Amniotic epithelial cell (primary cell): ENCODE measurements at regions not wholly inside any gene's neighbourhood (a gene's known extent, or its start where the extent isn't known, plus 50 kb on each side); places are given as distances from the start of the nearest gene placed in this dataset.

Experiments used
- DNase-seq: peaks from one replicate; pipeline ENCODE4 v3.0.0-alpha.2; 2010; ENCODE audit warnings: low read depth

DNA sequence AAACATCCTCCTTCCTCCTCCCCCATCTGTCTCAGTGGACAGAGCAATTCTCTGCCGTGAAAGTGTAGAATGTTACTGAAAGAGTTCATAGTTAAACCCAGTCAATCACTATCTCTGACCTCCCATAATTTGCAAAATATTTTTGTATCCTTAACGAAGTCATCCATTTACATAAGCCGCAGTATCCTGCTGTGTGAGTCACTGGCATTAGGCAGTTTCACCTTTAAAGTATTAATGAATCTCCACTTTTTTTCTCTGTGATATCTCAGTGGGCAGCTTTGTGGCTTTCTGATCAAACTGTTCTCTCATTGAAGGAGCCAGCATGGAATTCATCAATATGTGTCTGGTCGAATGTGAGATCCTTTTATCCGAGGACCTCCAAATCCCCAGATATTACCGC is 678.6 kb upstream of the TENM3 start:
- no peak for DNase-seq

- DNase-seq: peak; percentile 4
Observed at GRCh38 chr4:181566490-181566889, 676.7 kb upstream of the TENM3 start.

DNA sequence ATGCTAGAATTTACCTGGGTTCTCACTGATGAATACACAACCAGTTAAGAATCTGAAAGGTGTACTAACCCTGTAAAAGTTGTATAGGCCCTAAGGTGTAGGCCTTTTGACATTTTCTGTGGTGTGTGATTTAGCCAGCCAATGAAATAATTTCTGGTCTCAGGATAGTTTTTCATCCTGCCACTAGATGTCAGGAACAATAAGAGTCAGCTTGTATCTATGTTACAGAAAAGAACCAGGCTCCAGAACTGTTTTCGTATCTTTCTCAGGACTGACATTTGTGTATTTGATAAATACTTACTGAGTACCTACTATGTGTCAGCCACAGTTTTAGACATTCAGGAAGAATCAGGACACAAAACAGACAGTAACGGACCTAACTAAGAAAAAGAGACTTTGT is 673.6 kb upstream of the TENM3 start:
- DNase-seq: peak; percentile 56

GRCh38 chr4:181578911-181579310 is 664.3 kb upstream of the TENM3 start:
- DNase-seq: no peak

DNA sequence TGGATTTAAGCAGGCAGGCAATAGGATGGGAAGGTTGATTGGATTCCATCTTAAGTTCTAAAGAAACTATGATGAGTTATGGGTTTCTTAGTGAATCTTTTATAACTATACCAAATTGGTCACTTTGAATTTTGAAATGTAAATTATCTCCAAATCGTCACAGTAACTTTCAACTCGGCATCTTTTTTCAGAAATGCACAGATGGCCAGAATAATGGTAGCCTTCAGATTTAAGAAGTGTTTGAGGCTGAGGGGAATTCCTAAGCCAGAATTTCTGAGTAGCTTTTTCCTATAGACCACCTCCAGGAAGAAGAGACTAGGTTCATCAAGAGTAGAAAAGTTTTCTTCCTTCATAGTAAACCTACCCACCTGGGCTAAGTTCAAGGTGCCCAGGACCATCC is 663.7 kb upstream of the TENM3 start:
- DNase-seq: no peak

GRCh38 chr4:181581983-181582382 is 661.2 kb upstream of the TENM3 start:
- DNase-seq: no peak

DNA sequence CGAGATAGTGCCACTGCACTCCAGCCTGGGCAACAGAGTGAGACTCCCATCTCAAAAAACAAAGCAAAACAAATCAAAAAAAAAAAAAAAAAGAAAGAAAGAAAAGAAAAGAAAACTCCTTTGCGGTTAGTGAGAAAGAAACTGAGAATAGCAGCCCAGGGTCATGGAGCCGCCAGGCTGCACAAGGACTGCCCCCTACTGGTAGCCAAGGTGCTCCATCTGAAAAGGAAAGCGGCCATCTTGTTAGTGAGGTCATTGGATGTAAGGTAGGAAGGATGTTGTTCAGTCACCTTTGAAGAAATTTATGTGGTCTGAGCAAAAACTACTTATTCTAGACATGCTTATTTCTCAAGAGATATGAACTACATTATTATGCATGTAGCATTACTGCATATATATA is 660.6 kb upstream of the TENM3 start:
- DNase-seq: no peak

- DNase-seq: no peak
Observed at GRCh38 chr4:181588733-181589302, 654.4 kb upstream of the TENM3 start.

GRCh38 chr4:181592221-181592745 is 650.9 kb upstream of the TENM3 start:
- DNase-seq: no peak

- DNase-seq: no peak
Observed at GRCh38 chr4:181593703-181594102, 649.5 kb upstream of the TENM3 start.

DNA sequence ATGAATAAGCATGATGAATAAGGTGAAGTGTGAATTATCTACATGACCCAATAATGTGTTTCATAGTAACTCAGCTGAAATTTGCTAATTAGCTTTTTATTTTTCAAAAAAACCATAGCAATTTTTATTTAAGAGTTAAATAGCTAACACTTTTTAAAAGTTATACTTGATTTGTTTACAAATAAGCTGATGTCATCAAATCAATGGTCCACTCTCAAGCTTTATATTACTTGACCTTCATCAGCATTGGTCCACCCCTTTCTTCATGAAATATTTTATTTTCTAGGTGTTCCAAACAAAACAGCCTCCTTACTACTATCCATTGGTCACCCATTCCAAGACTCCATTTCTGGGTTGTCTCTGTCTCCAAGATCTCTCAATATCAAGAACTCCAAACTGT is 649.0 kb upstream of the TENM3 start:
- no peak for DNase-seq

DNA sequence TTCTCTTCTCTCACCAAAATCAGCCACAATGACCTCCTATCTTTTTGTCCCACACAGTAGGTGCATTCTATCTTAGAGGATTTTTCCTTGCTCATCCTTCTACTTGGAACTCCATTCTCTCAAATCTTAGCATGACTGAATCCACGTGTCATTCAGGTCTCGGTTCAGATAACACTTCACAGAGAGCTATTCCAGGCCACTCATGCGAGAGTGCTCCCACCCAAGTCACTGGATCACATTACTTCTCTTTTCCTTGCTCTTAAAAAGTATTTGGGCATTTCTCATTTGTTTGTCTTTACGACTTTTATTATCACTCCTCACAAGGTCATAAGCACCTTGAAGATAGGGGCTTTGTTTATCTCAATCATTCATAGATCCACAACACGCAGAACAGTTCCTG is 647.5 kb upstream of the TENM3 start:
- no peak for DNase-seq

DNA sequence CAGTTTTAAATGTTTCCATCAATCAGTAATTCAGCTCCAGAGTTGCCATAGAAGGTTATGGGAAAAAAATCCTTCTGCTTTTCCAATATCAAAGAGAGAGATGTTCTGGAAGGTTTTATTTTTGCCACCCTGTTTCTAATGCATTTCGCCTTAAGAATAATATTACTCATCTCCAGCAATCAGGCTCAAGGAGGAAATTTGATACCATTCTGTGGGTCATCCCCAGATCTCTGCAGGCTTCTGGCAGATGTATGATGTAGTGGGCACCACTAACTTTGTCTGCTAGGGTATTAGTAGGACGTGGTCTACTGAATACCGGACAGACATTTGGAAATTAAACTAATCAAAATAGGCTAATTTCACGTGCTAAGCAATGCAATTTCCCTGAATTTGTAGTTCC is 645.4 kb upstream of the TENM3 start:
- peak; percentile 7 for DNase-seq

DNA sequence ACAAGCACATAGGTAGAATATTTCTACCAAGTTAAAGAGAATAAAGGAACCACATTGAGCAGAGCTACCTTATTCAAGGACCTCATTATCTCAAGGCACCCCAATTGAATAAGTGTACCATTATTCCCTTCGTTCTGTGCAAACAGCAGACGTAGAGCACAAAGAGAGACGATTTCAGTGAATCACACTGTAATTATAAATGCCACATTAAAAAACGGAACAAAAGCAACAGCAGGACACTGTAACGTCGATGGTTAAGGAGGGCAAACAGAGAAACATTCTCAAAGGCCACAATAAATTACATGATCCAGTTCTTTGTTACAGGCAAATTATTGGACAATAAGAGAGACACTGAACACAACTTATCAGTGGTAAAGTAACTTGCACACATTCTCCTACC is 644.1 kb upstream of the TENM3 start:
- no peak for DNase-seq

DNA sequence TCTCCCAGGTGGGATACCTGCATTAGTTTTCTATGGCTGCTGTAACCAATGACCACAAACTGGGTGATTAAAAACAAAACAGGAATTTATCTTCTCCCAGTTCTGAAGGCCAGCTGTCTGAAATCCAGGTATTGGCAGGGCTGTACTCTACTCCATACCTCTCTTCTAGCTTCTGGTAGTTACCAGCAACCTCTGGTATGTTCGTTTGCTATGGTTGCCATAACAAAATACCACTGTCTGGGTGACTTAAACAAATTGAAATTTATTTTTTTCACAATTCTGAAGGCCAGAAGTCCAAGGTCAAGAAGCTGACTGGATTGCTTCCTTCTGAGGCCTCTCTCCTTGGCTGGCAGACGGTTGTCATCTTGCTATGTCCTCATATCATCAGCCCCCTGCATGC is 642.1 kb upstream of the TENM3 start:
- peak; percentile 11 for DNase-seq

- no peak for DNase-seq
Observed at GRCh38 chr4:181604546-181604945, 638.7 kb upstream of the TENM3 start.

- no peak for DNase-seq
Observed at GRCh38 chr4:181606300-181606699, 636.9 kb upstream of the TENM3 start.

- DNase-seq: no peak
Observed at GRCh38 chr4:181608181-181608580, 635.0 kb upstream of the TENM3 start.

GRCh38 chr4:181611033-181611711 is 632.0 kb upstream of the TENM3 start:
- peak; percentile 61 for DNase-seq

DNA sequence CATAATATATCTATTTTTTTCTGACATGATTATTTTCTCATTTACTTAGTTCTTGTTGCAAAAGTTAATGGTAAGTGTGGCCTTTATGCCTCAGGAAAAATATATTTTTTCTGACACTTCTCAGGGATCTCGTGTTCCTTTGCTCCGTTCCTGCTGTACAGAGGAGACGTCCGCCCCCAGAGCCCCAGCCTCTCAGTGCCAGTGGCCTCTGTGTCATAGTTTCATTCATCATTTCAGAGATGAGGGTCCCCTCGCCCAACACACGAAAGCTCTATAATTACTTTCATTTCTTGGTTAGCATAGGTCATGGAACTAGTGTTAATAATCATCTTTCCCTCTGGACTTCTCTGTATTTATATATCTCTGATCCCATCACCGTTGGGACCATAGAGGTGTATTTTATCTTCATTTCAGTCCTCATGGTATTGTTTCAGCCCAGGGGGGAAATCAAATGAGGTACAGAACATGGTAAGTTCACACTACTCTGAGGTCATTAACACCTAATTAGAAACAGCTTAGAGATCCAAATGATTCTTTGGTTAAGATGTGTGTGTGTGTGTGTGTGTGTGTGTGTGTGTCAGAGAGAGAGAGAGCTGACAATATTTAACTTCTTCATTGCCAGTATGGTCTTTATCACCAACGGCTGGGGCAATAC is 631.1 kb upstream of the TENM3 start:
- no peak for DNase-seq

DNA sequence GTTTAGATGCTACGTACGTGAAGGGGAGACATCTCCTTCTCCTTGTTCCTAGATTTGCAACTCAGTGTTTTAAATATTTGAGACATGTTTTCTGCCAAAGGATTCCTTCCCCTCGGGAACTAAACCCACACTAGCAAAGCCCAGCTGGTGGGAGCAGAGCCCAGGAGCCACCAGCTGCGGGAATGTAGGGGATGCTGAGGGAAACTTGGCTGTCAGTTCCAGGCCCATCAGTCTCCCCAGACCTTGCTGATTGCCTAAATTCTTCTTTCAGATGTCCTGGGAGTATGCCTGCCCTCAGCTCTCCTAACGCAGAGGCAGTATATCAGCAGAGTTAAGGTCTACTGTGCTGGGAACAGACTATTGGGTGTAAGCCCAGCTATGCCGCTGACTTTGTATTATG is 630.0 kb upstream of the TENM3 start:
- no peak for DNase-seq

DNA sequence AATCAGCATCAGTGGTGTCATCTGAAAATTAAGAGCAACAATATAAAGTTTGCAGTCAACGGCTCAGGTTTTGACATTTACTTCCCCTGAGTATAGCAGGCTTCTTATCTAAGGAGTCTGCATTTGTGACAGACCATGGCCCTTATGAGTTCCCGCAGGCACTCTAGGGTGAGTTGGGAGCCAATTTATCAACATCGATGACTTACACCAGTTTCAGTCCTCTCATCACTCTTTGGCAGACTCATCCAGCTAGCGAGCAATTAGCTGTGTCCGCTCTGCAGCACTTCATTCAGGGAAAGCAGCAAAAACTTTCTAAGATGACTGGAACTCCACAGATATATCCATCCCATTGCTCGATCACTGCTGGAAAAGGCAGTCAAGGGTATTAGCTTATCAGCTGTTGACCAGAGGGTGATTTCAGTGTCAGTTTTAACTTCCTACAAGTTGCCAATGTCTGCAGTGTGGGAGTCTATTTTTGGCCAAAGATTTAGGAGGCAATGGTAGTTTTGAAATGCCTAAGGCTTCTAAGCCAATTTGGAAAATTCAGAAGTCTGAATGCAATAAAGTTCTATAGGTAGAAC is 625.1 kb upstream of the TENM3 start:
- no peak for DNase-seq

GRCh38 chr4:181618896-181619295 is 624.3 kb upstream of the TENM3 start:
- no peak for DNase-seq
